Uterus (tissue), 3 donors: ENCODE measurements at regions not wholly inside any gene's neighbourhood (a gene's known extent, or its start where the extent isn't known, plus 50 kb on each side); places are given as distances from the start of the nearest gene placed in this dataset.

Experiments used
- DNase-seq, 2 donors: peaks; one replicate each; pipeline ENCODE4 v3.0.0-alpha.2; 2019 to 2020
- H3K27ac ChIP-seq, 2 donors: fragments of 200-600 bp; sonication (generic); 1 replicate in 1 of 2; 2 replicates in 1 of 2; pipeline ENCODE4 v1.5.1; 2016 to 2018
- H3K27me3 ChIP-seq, 2 donors: fragments of 200-600 bp; sonication (generic); one replicate each; pipeline ENCODE4 v1.5.1; 2018 to 2019; ENCODE audit warnings: control low read depth in 1 of 2
- H3K36me3 ChIP-seq, 2 donors: fragments of 200-600 bp; sonication (generic); one replicate each; pipeline ENCODE4 v1.5.1; 2019; ENCODE audit warnings: control low read depth in 1 of 2
- H3K4me1 ChIP-seq, 2 donors: fragments of 200-600 bp; sonication (generic); one replicate each; pipeline ENCODE4 v1.5.1; 2018 to 2019; ENCODE audit warnings: control low read depth in 1 of 2
- H3K4me3 ChIP-seq, 2 donors: fragments of 200-600 bp; sonication (generic); 1 replicate in 1 of 2; 2 replicates in 1 of 2; pipeline ENCODE4 v1.5.1; 2018 to 2019; ENCODE audit warnings: mild to moderate bottlenecking in 1 of 2
- H3K9me3 ChIP-seq, 2 donors: fragments of 200-600 bp; sonication (generic); one replicate each; pipeline ENCODE4 v1.5.1; 2019; ENCODE audit warnings: control low read depth in 1 of 2
- POLR2A ChIP-seq, 2 donors: fragments of 450-650 bp; IDR thresholded peaks; one replicate each; pipeline ENCODE4 v1.6.1; 2016; ENCODE audit warnings: antibody characterized with exemption in 2 of 2, mild to moderate bottlenecking in 1 of 2, moderate library complexity in 1 of 2
- intact Hi-C: fragments of 100-400 bp; cut with DNase I; formaldehyde crosslinking; loops from one replicate; pipeline ENCODE4 v1.15.1; 2023; ENCODE audit warnings: low total_unique reads
- TF ChIP-seq, protein P1 (sequence below), 4 experiments: fragments of 200-600 bp in 2 of 4; fragments of 450-650 bp in 2 of 4; sonication (generic) in 2 of 4; IDR thresholded peaks; one replicate each; pipeline ENCODE4 v1.5.1; 2016 to 2019; ENCODE audit warnings: antibody characterized with exemption in 4 of 4, mild to moderate bottlenecking in 2 of 4, moderate library complexity in 1 of 4
- donor health status: DM: yes; HTN: yes; CAD: no.

- no peaks in the 10 kb centered on the region for H3K9me3 ChIP-seq
- no peak overlapping the region for H3K27ac ChIP-seq
- TF ChIP-seq POLR2A (IDR thresholded peaks at IDR 0.05): no peak
- TF ChIP-seq, protein P1, sequence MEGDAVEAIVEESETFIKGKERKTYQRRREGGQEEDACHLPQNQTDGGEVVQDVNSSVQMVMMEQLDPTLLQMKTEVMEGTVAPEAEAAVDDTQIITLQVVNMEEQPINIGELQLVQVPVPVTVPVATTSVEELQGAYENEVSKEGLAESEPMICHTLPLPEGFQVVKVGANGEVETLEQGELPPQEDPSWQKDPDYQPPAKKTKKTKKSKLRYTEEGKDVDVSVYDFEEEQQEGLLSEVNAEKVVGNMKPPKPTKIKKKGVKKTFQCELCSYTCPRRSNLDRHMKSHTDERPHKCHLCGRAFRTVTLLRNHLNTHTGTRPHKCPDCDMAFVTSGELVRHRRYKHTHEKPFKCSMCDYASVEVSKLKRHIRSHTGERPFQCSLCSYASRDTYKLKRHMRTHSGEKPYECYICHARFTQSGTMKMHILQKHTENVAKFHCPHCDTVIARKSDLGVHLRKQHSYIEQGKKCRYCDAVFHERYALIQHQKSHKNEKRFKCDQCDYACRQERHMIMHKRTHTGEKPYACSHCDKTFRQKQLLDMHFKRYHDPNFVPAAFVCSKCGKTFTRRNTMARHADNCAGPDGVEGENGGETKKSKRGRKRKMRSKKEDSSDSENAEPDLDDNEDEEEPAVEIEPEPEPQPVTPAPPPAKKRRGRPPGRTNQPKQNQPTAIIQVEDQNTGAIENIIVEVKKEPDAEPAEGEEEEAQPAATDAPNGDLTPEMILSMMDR (IDR thresholded peaks at IDR 0.05): no peak
- H3K4me3 ChIP-seq: no peak overlapping the region
- no peak for DNase-seq
- no peaks in the 10 kb centered on the region for H3K4me1 ChIP-seq
- no peaks in the 10 kb centered on the region for H3K27me3 ChIP-seq
- H3K36me3 ChIP-seq: no peaks in the 10 kb centered on the region
- intact Hi-C loops: no loop called here
These were observed 183.9 kb upstream of the WDR11 start for GRCh38 chr10:120667276-120667675.

DNA sequence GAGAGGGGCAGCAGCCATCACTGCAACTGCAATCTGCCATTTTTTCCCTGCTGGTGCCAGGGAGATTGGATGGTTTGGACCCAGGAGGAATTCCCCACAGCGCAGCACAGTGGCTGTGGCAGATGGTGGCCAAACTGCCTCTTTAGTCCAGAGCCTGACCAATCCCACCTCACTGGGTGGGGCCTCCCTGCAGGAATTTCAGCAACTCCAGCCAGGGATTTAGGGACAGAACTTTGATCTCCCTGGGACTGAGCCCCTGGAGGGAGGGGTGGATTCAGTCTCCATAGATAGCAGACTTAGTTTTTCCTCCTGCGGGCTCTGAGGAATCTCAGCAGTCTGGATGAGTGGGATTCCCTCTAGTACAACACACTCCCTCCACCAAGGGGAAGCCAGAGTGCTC is 179.7 kb upstream of the WDR11 start:
- DNase-seq: no peak
- no peaks in the 10 kb centered on the region for H3K9me3 ChIP-seq
- no peaks in the 10 kb centered on the region for H3K36me3 ChIP-seq
- no peak overlapping the region for H3K4me3 ChIP-seq
- no peak for TF ChIP-seq POLR2A (IDR thresholded peaks at IDR 0.05)
- TF ChIP-seq, protein P1 (IDR thresholded peaks at IDR 0.05): no peak
- intact Hi-C loops: no loop called here
- no peaks in the 10 kb centered on the region for H3K27me3 ChIP-seq
- H3K4me1 ChIP-seq: no peaks in the 10 kb centered on the region
- no peak overlapping the region for H3K27ac ChIP-seq

DNA sequence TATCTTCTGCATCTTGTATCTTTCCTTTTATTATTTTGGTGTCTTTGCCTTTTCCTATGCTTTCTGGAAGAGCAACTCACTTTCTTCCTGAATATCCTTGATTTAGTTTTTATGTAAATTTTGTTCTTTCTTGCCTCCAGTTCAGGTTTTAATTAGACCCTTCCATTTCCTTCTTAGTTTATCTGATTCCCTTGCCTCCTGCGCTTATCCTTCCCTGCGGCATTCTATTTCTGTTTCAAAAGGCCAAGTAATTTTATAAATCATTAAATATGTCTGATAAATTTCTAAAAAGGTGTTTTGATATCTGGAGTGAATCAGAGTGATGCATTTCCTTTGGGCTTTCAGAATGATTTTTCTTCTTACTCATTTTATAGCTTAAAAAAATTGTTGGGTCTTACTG is 167.7 kb upstream of the WDR11 start:
- Histone ChIP-seq H3K4me1 (no peaks in the 10 kb centered on the region), H3K36me3 (no peaks in the 10 kb centered on the region), H3K27me3 (no peaks in the 10 kb centered on the region), H3K27ac (no peak overlapping the region), H3K4me3 (no peak overlapping the region), H3K9me3 (no peaks in the 10 kb centered on the region)
- TF ChIP-seq, protein P1 (IDR thresholded peaks at IDR 0.05): no peak
- no peak for TF ChIP-seq POLR2A (IDR thresholded peaks at IDR 0.05)
- DNase-seq: no peak
- intact Hi-C loops: no loop called here

GRCh38 chr10:120684226-120684625 is 166.9 kb upstream of the WDR11 start:
- intact Hi-C loops: no loop called here
- H3K9me3 ChIP-seq: no peaks in the 10 kb centered on the region
- H3K36me3 ChIP-seq: no peaks in the 10 kb centered on the region
- no peaks in the 10 kb centered on the region for H3K27me3 ChIP-seq
- TF ChIP-seq POLR2A (IDR thresholded peaks at IDR 0.05): no peak
- TF ChIP-seq, protein P1 (IDR thresholded peaks at IDR 0.05): no peak
- no peak overlapping the region for H3K27ac ChIP-seq
- DNase-seq: no peak
- H3K4me3 ChIP-seq: no peak overlapping the region
- H3K4me1 ChIP-seq: no peaks in the 10 kb centered on the region

GRCh38 chr10:120685136-120685535 is 166.0 kb upstream of the WDR11 start:
- H3K9me3 ChIP-seq: no peaks in the 10 kb centered on the region
- no peak overlapping the region for H3K27ac ChIP-seq
- no peaks in the 10 kb centered on the region for H3K4me1 ChIP-seq
- H3K4me3 ChIP-seq: no peak overlapping the region
- no peak for DNase-seq
- TF ChIP-seq, protein P1 (IDR thresholded peaks at IDR 0.05): no peak
- TF ChIP-seq POLR2A (IDR thresholded peaks at IDR 0.05): no peak
- H3K36me3 ChIP-seq: no peaks in the 10 kb centered on the region
- H3K27me3 ChIP-seq: no peaks in the 10 kb centered on the region
- intact Hi-C loops: no loop called here
